SK-N-SH (cell line): ENCODE measurements at regions not wholly inside any gene's neighbourhood (a gene's known extent, or its start where the extent isn't known, plus 50 kb on each side); places are given as distances from the start of the nearest gene placed in this dataset.

ENCODE experiments used
- CHD2 ChIP-seq: fragments of 150-350 bp; IDR thresholded peaks from 2 replicates; pipeline ENCODE4 v1.6.1; 2018; ENCODE audit warnings: low read length; ENCODE audit not compliant: partially characterized antibody
- EZH2phosphoT487 ChIP-seq: fragments of 200-600 bp; sonication (generic); IDR thresholded peaks from 2 replicates; pipeline ENCODE4 v1.6.1; 2017; ENCODE audit warnings: low read depth, mixed run types, mild to moderate bottlenecking, antibody characterized with exemption, moderate library complexity, borderline replicate concordance
- USF2 ChIP-seq: fragments of 150-350 bp; IDR thresholded peaks from 2 replicates; pipeline ENCODE4 v1.6.1; 2017; ENCODE audit warnings: antibody characterized with exemption, low read length, low read depth, borderline replicate concordance
- TF ChIP-seq, protein P1 (sequence below): IDR thresholded peaks from 2 replicates; pipeline ENCODE4 v1.4.0; 2012; ENCODE audit warnings: low read depth, borderline replicate concordance

GRCh38 chr2:103288696-103289095 is 526.9 kb downstream of the TMEM182 start:
- TF ChIP-seq CHD2 (no peak), USF2 (no peak), EZH2phosphoT487 (no peak)
- TF ChIP-seq, protein P1, sequence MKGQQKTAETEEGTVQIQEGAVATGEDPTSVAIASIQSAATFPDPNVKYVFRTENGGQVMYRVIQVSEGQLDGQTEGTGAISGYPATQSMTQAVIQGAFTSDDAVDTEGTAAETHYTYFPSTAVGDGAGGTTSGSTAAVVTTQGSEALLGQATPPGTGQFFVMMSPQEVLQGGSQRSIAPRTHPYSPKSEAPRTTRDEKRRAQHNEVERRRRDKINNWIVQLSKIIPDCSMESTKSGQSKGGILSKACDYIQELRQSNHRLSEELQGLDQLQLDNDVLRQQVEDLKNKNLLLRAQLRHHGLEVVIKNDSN, result no peak
